Stimulated activated naive CD4-positive, alpha-beta T cell treated with Interleukin-2 at 50 U/mL for 16 hours (primary cell): ENCODE measurements at regions not wholly inside any gene's neighbourhood (a gene's known extent, or its start where the extent isn't known, plus 50 kb on each side); places are given as distances from the start of the nearest gene placed in this dataset.

Experiments used
- DNase-seq: peaks from one replicate; lab custom pipeline; 2025; lab: John Stamatoyannopoulos, UW

GRCh38 chr6:79764747-79765146 is 133.6 kb downstream of the SH3BGRL2 start:
- no peak for DNase-seq

GRCh38 chr6:79763301-79763700 is 132.2 kb downstream of the SH3BGRL2 start:
- no peak for DNase-seq

DNA sequence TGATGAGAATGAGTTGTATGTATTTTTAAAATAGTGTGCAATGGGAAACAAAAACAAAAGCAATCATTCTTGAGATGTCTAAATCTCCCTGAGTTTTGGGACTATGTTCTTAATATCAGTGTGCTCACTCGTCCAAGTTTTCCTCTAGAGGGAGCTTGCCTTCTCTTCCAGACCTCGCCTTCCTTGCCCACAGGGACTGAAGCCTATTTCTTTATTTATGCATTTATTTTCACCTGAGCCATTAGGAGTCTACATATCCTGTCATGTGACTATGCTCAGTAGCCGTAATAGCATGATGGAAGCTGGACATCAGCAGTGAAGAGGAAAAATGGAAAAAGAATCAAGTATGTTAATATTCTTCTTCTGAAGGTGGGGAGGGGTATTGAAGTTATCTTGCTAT is 131.2 kb downstream of the SH3BGRL2 start:
- DNase-seq: no peak

- no peak for DNase-seq
Observed at GRCh38 chr6:79756496-79756895, 125.4 kb downstream of the SH3BGRL2 start.

DNA sequence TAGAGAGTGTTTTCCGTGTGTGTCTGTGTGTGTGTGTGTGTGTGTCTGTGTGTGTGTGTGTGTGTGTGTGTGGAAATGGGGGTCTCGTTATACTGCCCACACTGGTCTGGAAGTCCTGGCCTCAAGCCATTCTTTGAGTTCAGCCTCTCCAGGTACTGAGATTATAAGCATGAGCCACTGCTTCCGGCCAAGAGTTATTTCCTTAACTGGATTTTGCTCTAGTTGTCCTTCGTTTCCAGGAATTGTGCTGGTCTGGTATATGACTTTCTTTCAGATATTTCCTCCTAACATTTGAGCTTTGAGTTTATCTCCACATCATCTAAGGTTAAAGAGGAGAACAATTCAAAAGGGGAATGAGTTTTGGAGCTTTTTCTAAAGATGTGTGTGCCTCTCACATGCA is 124.8 kb downstream of the SH3BGRL2 start:
- no peak for DNase-seq
